GM19035 (cell line): ENCODE measurements at regions not wholly inside any gene's neighbourhood (a gene's known extent, or its start where the extent isn't known, plus 50 kb on each side); places are given as distances from the start of the nearest gene placed in this dataset.

Experiments used
- ATAC-seq: cut with Tn5 transposase; IDR thresholded peaks from one replicate; pipeline ENCODE4 v1.9.1; 2021; ENCODE audit not compliant: unreplicated experiment

- ATAC-seq: no peak
Measured at GRCh38 chr4:140250989-140251552, 97.1 kb upstream of the MAML3 start.

- ATAC-seq: no peak
Measured at GRCh38 chr4:140249351-140249750, 95.4 kb upstream of the MAML3 start.

GRCh38 chr4:140247237-140247636 lies 93.3 kb upstream of the MAML3 start:
- no peak for ATAC-seq

GRCh38 chr4:140246216-140246615 lies 92.2 kb upstream of the MAML3 start:
- ATAC-seq: no peak

GRCh38 chr4:140244328-140244727 lies 90.3 kb upstream of the MAML3 start:
- no peak for ATAC-seq

GRCh38 chr4:140243278-140243753 lies 89.3 kb upstream of the MAML3 start:
- peak; percentile 69 for ATAC-seq

GRCh38 chr4:140242357-140243277 lies 88.6 kb upstream of the MAML3 start:
- ATAC-seq: peak; percentile 65

GRCh38 chr4:140240237-140240636 lies 86.3 kb upstream of the MAML3 start:
- ATAC-seq: no peak

- ATAC-seq: no peak
Measured at GRCh38 chr4:140239311-140239710, 85.3 kb upstream of the MAML3 start.

- ATAC-seq: no peak
Measured at GRCh38 chr4:140238351-140239056, 84.5 kb upstream of the MAML3 start.

- ATAC-seq: no peak
Measured at GRCh38 chr4:140237616-140238350, 83.8 kb upstream of the MAML3 start.

GRCh38 chr4:140236654-140237169 lies 82.7 kb upstream of the MAML3 start:
- no peak for ATAC-seq

- no peak for ATAC-seq
Measured at GRCh38 chr4:140234697-140235060, 80.7 kb upstream of the MAML3 start.

- ATAC-seq: no peak
Measured at GRCh38 chr4:140233791-140234696, 80.1 kb upstream of the MAML3 start.

GRCh38 chr4:140229881-140230280 lies 75.9 kb upstream of the MAML3 start:
- no peak for ATAC-seq

GRCh38 chr4:140227286-140227685 lies 73.3 kb upstream of the MAML3 start:
- no peak for ATAC-seq

GRCh38 chr4:140223056-140223810 lies 69.2 kb upstream of the MAML3 start:
- ATAC-seq: no peak

- ATAC-seq: no peak
Measured at GRCh38 chr4:140222171-140222570, 68.2 kb upstream of the MAML3 start.

GRCh38 chr4:140220058-140220457 lies 66.1 kb upstream of the MAML3 start:
- ATAC-seq: no peak
